GM18867 (cell line): ENCODE measurements at regions not wholly inside any gene's neighbourhood (a gene's known extent, or its start where the extent isn't known, plus 50 kb on each side); places are given as distances from the start of the nearest gene placed in this dataset.
"Not testable (repeated sequence)": the region's sequence is repeated elsewhere in the genome, so short reads cannot be mapped to it uniquely, and the experiment has no call there.

ENCODE experiments used
- ATAC-seq: cut with Tn5 transposase; IDR thresholded peaks from one replicate; pipeline ENCODE4 v1.9.1; 2021; ENCODE audit warnings: mild to moderate bottlenecking, moderate library complexity; ENCODE audit not compliant: unreplicated experiment

DNA sequence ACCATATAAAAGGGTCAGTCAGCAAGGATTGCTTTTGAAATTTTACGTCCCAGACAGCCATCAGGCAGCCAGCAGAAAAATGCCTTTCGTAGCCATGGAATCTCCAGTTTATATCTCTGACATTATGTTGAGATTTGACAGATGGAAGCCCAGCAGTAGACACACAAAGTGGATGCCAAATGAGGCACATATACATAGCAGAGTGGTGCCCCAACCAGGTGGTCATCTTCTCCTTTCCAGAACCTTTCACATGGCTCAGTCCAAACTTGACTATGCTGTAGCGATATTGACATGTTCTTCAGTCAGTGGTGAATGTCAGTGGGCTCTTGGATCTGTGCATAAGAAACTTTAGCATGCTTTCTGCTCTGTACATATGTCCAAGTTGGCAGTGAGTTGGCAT, 123.3 kb upstream of the GBE1 start:
- no peak for ATAC-seq

DNA sequence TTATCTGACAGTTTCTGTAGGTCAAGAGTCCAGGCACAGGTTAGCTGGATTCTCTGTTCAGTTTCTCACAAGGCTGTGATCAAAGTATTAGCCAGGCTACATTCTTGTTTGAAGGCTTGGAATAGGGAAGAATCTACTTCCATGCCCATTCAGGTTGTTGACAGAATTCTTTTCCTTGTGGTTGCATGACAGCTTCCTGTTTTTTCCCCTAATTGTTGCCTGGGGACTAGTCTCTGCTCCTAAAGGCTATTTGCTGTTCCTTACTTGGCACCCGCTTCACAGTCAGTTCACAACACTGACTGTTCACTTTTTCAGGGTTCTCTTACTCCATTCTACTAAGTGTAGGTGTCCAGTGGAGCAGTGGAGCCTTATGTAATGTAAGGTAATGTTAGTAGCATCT, 115.4 kb upstream of the GBE1 start:
- ATAC-seq: no peak

DNA sequence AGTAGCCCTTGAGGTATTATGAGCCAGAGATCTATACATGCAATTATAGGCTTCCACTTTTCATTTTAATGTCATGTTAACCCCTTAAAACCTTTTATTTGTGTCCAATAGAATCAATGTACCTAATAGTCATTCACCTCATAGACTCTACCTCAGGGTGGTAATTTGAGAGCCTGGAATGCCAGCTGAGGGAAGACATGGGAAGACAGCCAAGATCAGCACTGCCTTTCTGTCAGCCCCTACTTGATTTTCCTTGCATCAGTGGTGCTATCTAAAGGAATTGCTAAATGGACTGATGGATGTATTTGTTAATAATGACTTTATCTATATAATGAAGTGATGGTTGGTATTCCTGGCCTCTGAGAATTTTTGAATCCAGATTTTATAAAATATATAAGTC, 113.3 kb upstream of the GBE1 start:
- no peak for ATAC-seq

DNA sequence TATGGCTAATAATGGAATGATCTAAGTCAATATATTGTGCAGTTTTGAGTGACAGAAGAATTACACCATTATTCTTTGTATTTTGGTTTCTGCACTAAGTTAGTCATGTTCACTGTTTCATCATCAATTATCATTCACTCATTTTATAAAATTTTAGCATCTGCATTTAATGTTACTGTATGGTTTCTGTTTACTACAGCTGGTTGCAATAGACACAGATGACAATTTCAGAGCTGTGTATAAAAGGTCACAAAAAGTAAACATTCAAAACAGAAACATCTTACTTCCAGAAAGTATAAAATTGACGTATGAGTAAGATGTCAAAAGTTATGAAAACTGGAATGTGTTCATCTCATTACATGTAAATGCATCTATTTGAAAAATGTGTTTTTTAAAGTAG, 111.1 kb upstream of the GBE1 start:
- ATAC-seq: no peak

DNA sequence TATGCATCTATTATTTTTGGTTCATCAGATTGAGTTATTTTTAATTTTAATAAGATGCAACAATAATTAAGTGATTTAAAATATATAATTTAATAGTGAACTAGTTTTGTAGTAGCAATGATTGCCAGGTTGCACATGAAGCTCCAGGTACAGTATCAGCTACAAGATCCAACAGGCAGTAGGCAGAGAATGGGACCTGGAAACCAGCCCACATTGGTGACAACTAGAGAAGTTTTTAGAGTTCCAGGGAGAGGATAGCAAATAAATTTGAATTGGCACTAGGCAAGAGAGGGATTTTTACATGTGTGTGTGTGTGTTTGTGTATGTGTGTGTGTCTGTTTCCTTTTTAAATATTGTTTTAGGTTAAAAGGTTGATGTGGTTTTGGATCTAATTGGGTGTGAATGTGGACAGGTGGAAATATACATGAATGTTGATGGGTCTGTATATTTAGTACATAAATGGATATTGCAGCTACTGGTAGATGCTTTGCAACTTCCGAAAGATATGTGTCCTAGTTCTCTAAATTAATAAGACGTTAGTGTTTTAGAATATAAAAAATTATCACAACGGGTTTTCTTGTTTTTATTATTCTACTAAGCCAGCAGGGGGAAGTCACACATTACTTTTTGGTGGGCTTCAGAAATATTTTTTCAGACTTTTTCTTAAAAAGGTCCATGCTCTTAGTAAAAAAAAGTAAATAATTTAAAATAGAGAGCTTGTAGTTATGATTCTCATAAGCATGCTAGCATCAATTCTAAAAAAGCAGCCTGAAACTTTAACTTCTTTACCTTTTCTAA, 110.1 kb upstream of the GBE1 start:
- ATAC-seq: no peak

DNA sequence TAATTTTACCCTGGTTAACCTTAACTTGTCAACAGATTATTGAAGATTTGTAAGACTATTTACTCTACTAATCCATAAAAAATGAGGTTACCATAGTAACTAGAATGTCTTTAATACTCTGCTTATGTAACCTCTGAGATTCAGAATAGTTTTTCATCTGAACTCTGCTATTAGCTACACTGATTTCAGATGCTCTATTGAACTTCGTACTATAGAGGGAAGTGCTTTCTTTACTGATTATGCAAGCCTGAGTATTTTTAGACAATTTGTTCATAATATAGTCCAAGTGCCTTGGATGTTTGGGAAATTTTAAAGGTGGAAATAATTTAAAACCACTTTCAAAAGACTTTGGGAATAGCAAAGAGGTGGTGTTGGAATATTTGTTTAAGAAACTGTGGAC, 107.9 kb upstream of the GBE1 start:
- ATAC-seq: no peak

DNA sequence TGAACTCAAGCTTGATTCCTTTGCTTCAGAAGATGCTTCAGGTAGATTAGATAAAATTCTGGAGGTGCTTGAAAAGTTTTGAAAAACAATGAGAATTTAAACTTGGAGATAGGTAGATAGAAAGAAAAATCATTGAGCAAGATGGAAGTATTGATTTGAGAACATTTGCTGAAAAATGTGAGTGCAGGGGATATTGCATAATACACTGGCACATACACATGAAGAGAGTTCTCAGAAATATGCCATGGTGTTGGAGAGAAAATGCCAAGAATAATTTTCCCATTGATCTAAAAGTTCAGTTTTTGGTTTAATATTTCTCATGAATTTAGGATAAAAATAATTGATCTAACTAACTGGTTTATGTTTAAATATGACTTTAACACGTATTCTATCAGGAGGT, 107.2 kb upstream of the GBE1 start:
- no peak for ATAC-seq

DNA sequence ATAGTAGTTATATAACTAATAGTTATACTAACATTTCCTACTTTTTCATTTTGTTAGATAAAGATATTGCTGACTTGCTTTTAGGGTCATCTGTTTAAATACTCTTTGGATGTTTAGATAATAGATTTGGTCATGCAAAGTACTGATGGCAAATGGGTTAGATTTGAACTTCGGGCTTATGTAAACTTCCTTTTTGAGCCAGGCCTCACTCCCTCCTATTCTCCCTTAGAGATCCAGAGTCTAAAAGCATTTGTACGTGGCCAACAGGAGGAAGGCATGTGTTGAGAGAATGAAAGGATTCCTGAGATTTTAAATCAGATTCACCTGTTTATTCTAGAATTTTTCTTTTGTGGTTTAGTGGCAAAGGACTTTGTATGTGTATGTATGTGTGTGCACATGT, 106.4 kb upstream of the GBE1 start:
- no peak for ATAC-seq

DNA sequence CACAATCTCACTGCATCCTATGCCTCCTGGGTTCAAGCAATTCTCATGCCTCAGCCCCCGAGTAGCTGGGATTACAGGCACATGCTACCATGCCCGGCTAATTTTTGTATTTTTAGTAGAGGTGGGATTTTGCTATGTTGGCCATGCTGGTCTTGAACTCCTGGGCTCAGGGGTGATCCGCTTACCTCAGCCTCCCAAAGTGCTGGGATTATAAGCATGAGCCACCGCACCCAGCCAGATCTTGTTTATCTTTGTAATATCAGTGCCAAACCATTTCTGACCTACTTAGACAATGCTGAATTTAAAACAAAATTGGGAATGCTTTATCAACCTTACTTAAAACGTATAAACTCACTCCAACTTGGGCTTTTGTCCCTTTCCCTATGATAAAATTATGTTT, 103.7 kb upstream of the GBE1 start:
- ATAC-seq: not testable (repeated sequence)

DNA sequence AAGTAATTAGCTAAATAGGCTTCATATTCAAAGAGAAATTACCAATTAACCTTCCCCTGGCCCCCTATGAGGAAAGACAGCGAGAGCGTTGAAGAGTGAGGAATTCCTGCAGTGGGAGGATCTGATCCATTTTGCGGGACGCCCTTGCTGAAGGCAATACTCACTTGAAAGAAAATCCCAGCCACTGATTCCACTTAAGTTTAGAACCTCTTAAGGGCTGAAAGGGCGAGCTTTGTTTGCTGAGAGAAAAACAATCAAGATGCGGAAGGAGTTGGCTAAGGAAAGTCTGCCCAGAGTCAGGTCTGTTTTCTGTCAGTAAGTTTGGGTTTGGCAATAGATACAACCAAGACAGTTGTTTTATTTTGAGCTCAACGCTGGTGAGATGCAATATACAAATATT, 102.8 kb upstream of the GBE1 start:
- ATAC-seq: no peak

DNA sequence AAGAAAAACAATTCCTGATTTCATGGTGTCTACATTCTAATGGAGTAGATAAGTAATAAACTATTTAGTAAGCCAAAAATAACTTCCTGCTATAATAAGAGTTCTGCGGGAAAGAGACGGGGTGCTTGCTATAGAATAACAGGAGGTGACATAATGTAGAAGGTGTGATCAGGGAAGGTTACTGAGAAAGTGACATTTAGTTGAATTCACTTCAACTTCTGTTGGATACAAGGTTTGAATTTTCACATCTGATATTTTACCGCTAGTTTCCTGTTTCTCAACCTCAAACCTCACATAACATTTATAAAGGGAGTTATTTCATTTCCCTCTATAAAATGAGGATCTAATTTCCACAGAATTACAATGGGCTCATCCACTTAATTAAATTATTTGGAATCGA, 102.3 kb upstream of the GBE1 start:
- ATAC-seq: no peak

DNA sequence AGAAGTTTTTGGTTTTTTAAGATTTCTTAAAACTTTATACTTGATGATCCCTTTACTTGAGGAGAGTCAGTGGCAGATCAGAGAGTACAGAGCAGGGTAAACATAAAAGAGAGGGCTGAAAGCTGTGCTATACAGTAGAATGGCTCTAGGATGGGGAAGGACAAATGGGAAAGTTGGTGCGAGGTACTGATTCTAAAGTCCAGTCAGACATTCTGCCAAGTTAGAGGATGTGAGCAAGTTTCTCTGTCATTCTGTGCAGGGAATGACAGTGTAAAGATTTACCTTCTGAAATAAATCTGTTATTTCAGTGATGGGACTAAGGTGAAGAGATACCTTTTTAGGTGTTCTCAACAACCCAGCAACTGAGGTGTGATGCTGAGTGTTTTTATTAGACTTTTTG, 100.1 kb upstream of the GBE1 start:
- ATAC-seq: no peak

DNA sequence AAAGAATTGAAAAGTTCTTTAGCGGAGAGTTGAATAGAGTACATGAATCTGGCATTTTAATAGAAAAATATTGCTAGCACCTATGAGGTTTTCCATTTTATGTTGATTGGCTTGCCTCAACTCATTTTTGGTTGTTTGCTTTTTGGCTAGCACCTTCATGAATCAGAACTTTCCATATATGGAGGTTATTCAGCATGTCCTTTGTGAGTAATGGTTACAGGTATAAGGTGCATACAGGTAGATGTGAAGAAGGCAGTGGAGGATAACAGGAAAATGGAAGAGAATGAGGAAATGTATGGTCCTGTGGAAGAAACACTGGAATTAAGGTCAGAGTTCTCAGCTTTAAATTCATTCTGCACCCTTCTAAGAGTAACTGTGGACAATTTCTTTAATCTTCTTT, 98.1 kb upstream of the GBE1 start:
- ATAC-seq: no peak

DNA sequence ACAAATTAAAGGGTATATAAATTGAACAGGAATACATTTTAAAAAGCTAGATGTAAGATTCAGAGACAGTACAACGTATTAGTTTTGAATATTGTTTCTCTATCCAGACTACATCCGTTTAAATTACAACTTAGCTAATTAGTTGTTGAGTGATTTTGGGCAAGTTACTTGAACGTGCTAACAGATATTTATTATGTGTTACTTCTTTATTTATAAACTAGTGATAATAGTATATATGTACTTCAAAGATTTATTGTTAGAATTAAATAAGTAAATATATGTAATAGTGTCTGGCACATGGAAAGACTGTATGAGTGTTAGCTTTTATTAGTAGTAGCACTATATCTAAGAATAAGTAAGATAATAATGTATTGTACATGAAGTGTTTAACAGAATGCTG, 92.0 kb upstream of the GBE1 start:
- ATAC-seq: no peak

DNA sequence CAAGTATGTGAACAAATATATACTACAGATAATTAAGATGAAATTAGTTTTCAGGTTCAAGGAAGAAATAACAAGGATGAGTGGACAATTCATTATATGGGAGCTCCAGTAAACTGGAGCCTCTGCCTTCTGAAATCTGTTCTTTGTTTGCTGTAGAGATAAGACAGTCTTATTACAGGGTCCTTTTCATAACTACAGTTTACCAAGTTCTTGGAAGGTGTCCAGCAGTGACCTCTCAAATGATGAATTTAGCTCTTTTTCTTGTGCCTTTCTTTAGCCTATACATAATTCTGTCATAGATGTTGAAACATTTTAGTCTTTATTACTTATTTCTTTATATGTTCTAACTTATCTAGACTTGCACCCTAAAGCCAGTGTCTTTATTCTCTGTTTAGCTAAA, 89.7 kb upstream of the GBE1 start:
- no peak for ATAC-seq

DNA sequence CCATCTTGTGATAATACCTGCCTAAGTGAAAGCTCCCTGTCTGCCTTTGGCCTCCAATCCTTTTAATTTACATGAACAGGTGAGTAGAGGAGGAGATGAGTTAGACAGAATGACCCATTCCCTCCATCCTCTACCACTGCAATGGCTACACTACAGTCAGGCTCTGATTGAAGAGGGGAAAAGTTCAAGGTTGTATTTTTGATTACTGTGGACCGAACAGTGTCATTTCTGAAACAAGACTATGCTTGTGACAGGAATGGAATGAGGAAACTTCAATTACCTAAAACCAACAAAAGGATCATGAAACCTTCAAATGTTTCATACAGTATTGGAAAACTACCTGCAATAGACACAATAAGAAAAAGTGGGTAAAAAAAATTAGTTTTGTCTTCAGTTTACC, 85.5 kb upstream of the GBE1 start:
- ATAC-seq: no peak

DNA sequence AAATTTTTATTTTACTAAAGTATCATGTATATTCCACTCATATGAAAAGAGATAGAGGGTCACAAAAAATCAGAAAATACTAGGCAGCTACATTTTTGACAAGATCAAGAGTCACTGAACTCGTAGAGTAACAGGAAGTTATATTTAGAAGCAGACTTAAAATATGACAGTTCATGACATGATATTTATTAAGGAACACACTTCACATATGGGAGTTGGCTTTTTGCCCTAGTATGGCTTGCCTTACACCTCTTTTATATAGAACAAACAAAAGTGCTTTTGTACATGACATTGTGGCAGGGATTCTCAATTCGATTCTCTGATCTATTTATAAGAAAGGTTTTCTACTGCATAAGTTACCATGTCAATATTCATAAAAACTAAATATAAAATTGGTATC, 80.1 kb upstream of the GBE1 start:
- no peak for ATAC-seq

DNA sequence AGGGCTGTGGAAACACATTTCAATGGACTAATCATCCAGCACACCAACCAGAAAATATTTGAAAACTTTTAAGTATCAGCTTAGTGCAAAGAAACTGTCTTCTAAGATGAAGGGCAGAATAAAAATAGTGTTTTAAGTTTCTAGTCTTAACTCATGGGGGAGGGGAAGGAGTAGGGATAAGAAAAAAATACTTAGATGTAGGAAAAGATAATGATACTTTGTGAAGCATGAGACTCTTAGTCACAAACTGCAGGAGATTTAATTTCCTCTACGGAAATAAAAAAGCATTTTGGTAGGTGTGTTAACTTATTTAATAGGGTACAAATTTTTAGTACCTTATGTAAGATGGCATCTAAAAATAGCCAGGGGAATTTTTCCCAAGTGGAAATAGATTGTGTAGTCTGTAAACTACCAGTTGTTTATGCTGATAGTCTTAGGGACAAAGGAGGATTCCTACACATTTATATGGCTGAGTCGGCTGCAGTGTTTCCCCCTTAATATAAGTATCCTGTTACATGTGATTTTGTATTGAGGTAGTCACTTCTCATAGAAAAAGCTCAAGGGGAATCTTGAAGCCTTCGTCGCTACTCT, 78.2 kb upstream of the GBE1 start:
- ATAC-seq: no peak

DNA sequence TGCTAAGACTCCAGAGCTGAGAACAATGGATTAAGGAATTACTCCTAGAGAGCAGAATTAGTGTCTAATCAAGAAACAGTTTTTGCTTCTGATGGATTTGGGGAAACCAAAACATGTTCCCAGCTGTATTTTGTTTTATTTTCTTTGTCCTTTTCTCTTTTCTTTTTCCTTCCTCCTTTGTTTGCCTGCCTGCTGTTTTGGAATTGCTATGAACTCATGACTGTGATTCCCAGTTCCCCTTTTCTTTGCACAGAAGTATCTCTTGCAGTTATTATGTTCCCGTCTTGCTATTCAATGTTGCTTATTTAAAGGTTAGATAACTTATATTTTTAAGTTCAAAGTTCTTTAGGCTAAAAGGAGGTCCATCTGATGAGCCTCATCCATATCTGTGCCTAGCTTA, 77.0 kb upstream of the GBE1 start:
- ATAC-seq: no peak

DNA sequence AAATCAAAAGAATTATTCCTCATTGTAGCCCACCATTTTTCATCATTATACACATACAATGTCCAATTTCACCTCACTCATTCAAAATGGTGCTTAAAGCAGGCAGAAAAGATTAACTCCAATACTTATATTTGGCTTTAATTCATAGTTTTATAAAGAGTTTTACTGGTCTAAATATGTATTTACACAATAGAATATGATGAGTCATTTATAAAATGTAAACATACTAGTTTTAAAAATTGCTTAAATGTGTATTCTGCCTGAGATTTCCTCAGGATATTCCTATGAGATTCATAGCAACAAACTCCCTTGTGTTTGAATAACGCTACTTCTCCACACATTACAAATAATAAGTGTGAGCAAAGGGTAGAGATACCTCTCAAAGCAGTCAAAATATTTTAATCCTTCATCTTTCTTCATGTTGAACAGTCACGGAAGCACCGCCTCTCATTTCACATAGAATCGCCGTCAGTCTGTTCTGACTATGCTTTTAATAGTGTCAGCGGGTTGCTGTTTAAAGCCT, 75.7 kb upstream of the GBE1 start:
- no peak for ATAC-seq

DNA sequence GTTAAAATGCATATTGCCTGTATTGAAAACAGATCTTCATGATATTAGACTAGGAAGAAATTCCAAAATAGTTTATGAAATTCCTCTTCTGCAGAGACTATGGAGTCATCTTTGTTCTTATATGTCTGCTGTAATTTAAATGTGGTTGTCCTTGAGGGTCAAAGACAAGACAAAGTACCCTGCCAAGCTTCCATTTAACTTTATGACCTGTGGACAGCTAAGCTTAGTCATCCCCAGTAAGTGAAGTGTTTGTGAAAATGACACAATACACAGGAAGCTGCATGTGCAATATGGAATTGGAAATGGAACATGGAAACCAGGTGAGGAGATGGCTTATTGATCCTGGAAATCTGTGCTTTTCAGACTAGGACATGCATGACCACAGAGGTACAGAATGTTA, 68.5 kb upstream of the GBE1 start:
- no peak for ATAC-seq

DNA sequence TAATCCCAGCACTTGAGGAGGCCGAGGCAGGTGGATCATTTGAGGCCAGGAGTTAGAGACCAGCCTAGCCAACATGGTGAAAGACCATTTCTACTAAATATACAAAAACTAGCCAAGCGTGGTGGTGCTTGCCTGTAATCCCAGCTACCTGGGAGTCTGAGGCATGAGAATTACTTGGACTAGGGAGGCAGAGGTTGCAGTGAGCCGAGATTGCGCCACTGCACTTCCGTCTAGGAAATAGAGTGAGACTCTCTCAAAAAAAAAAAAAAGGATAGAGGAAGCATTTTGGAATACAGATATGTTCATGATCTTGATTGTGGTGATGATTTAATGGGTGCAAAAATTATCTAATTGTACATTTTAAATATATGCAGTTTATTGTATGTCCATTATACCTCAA, 67.8 kb upstream of the GBE1 start:
- ATAC-seq: not testable (repeated sequence)
